H9 (cell line): ENCODE measurements at regions not wholly inside any gene's neighbourhood (a gene's known extent, or its start where the extent isn't known, plus 50 kb on each side); places are given as distances from the start of the nearest gene placed in this dataset.

ENCODE experiments used
- DNase-seq: peaks from one replicate; pipeline ENCODE4 v3.0.0-alpha.2; 2017
- H2AFZ ChIP-seq: one replicate; pipeline ENCODE4 v1.6.1; 2013; ENCODE audit warnings: mild to moderate bottlenecking, low read length, control low read depth, moderate library complexity
- H2AK5ac ChIP-seq: 2 replicates; pipeline ENCODE4 v1.6.1; 2013; ENCODE audit warnings: low read length, control low read depth, mixed read lengths; ENCODE audit not compliant: insufficient read length
- H2BK120ac ChIP-seq: one replicate; pipeline ENCODE4 v1.6.1; 2013; ENCODE audit warnings: low read depth, mild to moderate bottlenecking, low read length, control low read depth, inconsistent platforms; ENCODE audit not compliant: poor library complexity, severe bottlenecking
- H2BK12ac ChIP-seq: 2 replicates; pipeline ENCODE4 v1.6.1; 2013; ENCODE audit warnings: low read length, control low read depth, mixed read lengths, low read depth; ENCODE audit not compliant: insufficient read length
- H2BK15ac ChIP-seq: 2 replicates; pipeline ENCODE4 v1.6.1; 2013; ENCODE audit warnings: low read depth, low read length, control low read depth
- H2BK20ac ChIP-seq: one replicate; pipeline ENCODE4 v1.6.1; 2013; ENCODE audit warnings: low read depth, mild to moderate bottlenecking, low read length, control low read depth, inconsistent platforms; ENCODE audit not compliant: poor library complexity, severe bottlenecking
- H2BK5ac ChIP-seq: 2 replicates; pipeline ENCODE4 v1.6.1; 2013; ENCODE audit warnings: low read length, control low read depth, mixed read lengths; ENCODE audit not compliant: insufficient read length
- H3K14ac ChIP-seq: 2 replicates; pipeline ENCODE4 v1.6.1; 2013; ENCODE audit warnings: low read length, control low read depth; ENCODE audit not compliant: insufficient read depth
- H3K18ac ChIP-seq: 2 replicates; pipeline ENCODE4 v1.6.1; 2013; ENCODE audit warnings: low read depth, mild to moderate bottlenecking, mixed read lengths, low read length, control low read depth; ENCODE audit not compliant: insufficient read length
- H3K23ac ChIP-seq: 2 replicates; pipeline ENCODE4 v1.6.1; 2013; ENCODE audit warnings: low read length, control low read depth, mixed read lengths, low read depth; ENCODE audit not compliant: insufficient read length
- H3K23me2 ChIP-seq: 2 replicates; pipeline ENCODE4 v1.6.1; 2013; ENCODE audit warnings: low read depth, mild to moderate bottlenecking, mixed read lengths, low read length, control low read depth; ENCODE audit not compliant: insufficient read length, poor library complexity, severe bottlenecking
- H3K27ac ChIP-seq: 2 replicates; pipeline ENCODE4 v1.5.1; 2013; ENCODE audit warnings: low read length, control low read depth, mixed read lengths, low read depth; ENCODE audit not compliant: insufficient read length
- H3K27me3 ChIP-seq: 2 replicates; pipeline ENCODE4 v1.6.1; 2013; ENCODE audit warnings: low read length, control low read depth, inconsistent platforms; ENCODE audit not compliant: insufficient read depth
- H3K4ac ChIP-seq: 2 replicates; pipeline ENCODE4 v1.6.1; 2013; ENCODE audit warnings: low read depth, mild to moderate bottlenecking, control low read depth, inconsistent platforms, low read length, moderate library complexity
- H3K4me1 ChIP-seq: 2 replicates; pipeline ENCODE4 v1.6.1; 2013; ENCODE audit warnings: low read length, control low read depth, inconsistent platforms; ENCODE audit not compliant: insufficient read depth
- H3K4me2 ChIP-seq: 2 replicates; pipeline ENCODE4 v1.6.1; 2013; ENCODE audit warnings: low read length, control low read depth, mixed read lengths; ENCODE audit not compliant: insufficient read length, insufficient read depth
- H3K56ac ChIP-seq: 2 replicates; pipeline ENCODE4 v1.6.1; 2013; ENCODE audit warnings: low read depth, mild to moderate bottlenecking, mixed read lengths, low read length, control low read depth; ENCODE audit not compliant: insufficient read length
- H3K79me1 ChIP-seq: 2 replicates; pipeline ENCODE4 v1.6.1; 2013; ENCODE audit warnings: low read depth, mild to moderate bottlenecking, moderate library complexity, low read length, control low read depth, inconsistent platforms; ENCODE audit not compliant: insufficient read depth, poor library complexity, severe bottlenecking
- H3K79me2 ChIP-seq: 2 replicates; pipeline ENCODE4 v1.6.1; 2013; ENCODE audit warnings: low read length, control low read depth, inconsistent platforms; ENCODE audit not compliant: insufficient read depth
- H3K9ac ChIP-seq: 2 replicates; pipeline ENCODE4 v1.6.1; 2013; ENCODE audit warnings: low read length, control low read depth, mixed read lengths; ENCODE audit not compliant: insufficient read length; ENCODE audit errors: extremely low read depth
- H3K9me3 ChIP-seq: one replicate; pipeline ENCODE4 v1.6.1; 2013; ENCODE audit warnings: low read depth, low read length, inconsistent platforms; ENCODE audit not compliant: control insufficient read depth
- H3T11ph ChIP-seq: one replicate; pipeline ENCODE4 v1.6.1; 2013; ENCODE audit warnings: mild to moderate bottlenecking, low read length, control low read depth, inconsistent platforms
- H4K20me1 ChIP-seq: one replicate; pipeline ENCODE4 v1.6.1; 2013; ENCODE audit not compliant: control insufficient read depth, insufficient read length, insufficient read depth
- H4K5ac ChIP-seq: 2 replicates; pipeline ENCODE4 v1.6.1; 2013; ENCODE audit warnings: low read depth, mild to moderate bottlenecking, mixed read lengths, low read length, control low read depth; ENCODE audit not compliant: insufficient read length
- H4K8ac ChIP-seq: replicated peaks from 2 replicates; pipeline ENCODE4 v1.6.1; 2013; ENCODE audit warnings: low read length, control low read depth, mixed read lengths, low read depth; ENCODE audit not compliant: insufficient read length
- H4K91ac ChIP-seq: 2 replicates; pipeline ENCODE4 v1.6.1; 2013; ENCODE audit warnings: low read depth, mild to moderate bottlenecking, moderate library complexity, mixed read lengths, low read length, control low read depth; ENCODE audit not compliant: insufficient read length
- H3K27ac Mint-ChIP-seq, 3 experiments: 2 replicates in 2 of 3; 3 replicates in 1 of 3; pipeline ENCODE4 v1.8.0; 2020 to 2021; ENCODE audit warnings: mixed read lengths in 3 of 3, mild to moderate bottlenecking in 1 of 3, moderate library complexity in 1 of 3
- H3K27me3 Mint-ChIP-seq: 2 replicates; pipeline ENCODE4 v1.8.0; 2021; ENCODE audit warnings: low read depth, mild to moderate bottlenecking, moderate library complexity, mixed read lengths
- H3K36me3 Mint-ChIP-seq, 3 experiments: 2 replicates in 2 of 3; 3 replicates in 1 of 3; pipeline ENCODE4 v1.8.0; 2020 to 2021; ENCODE audit warnings: low read depth in 3 of 3, mixed read lengths in 3 of 3; ENCODE audit not compliant: insufficient read depth in 1 of 3
- H3K4me1 Mint-ChIP-seq, 2 experiments: 2 replicates each; pipeline ENCODE4 v1.8.0; 2020; ENCODE audit warnings: mixed read lengths in 2 of 2
- H3K4me3 Mint-ChIP-seq, 2 experiments: 2 replicates in 1 of 2; 3 replicates in 1 of 2; pipeline ENCODE4 v1.8.0; 2020 to 2021; ENCODE audit warnings: mild to moderate bottlenecking in 2 of 2, mixed read lengths in 2 of 2, moderate library complexity in 1 of 2
- H3K9me3 Mint-ChIP-seq, 2 experiments: 2 replicates in 1 of 2; 3 replicates in 1 of 2; pipeline ENCODE4 v1.8.0; 2020; ENCODE audit warnings: mild to moderate bottlenecking in 2 of 2, mixed read lengths in 2 of 2, moderate library complexity in 1 of 2
- CTCF ChIP-seq: fragments of 200-600 bp; sonication (generic); conservative IDR thresholded peaks from 3 replicates; pipeline ENCODE4 v1.8.0; 2021; ENCODE audit warnings: antibody characterized with exemption, mild to moderate bottlenecking
- WGBS: extraction: QIAGEN DNeasy Blood & Tissue Kit; methylation state at CpG from one replicate; pipeline ENCODE4 v1.1.7; 2013; ENCODE audit warnings: missing lambda C conversion rate, low lambda C conversion rate, mixed read lengths; ENCODE audit not compliant: insufficient read length; ENCODE audit errors: extremely low coverage; 5-methylcytosine and 5-hydroxymethylcytosine counted together

GRCh38 chr3:159803459-159803858 is 185.2 kb upstream of the IL12A start:
- no peak overlapping the region for H3K4me3 Mint-ChIP-seq
- Histone ChIP-seq H3K27ac (no peak overlapping the region), H3K23ac (no peak overlapping the region), H2BK20ac (no peak overlapping the region), H2AK5ac (no peak overlapping the region), H2BK12ac (no peak overlapping the region), H3K4me2 (no peak overlapping the region), H4K91ac (no peak overlapping the region), H3K4me1 (no peaks in the 10 kb centered on the region), H3T11ph (no peak overlapping the region), H3K79me1 (no peaks in the 10 kb centered on the region), H3K79me2 (no peaks in the 10 kb centered on the region), H3K56ac (no peak overlapping the region), H3K14ac (no peak overlapping the region), H3K4ac (no peak overlapping the region), H2AFZ (no peak overlapping the region), H3K9me3 (no peaks in the 10 kb centered on the region), H2BK15ac (no peak overlapping the region), H2BK5ac (no peak overlapping the region), H3K23me2 (no peaks in the 10 kb centered on the region), H4K5ac (no peak overlapping the region), H3K9ac (no peak overlapping the region), H2BK120ac (no peak overlapping the region), H3K18ac (no peak overlapping the region), H4K8ac (no peak overlapping the region), H3K27me3 (peaks cover 15% of the 10 kb centered on the region), H4K20me1 (no peaks in the 10 kb centered on the region)
- peaks cover 34% of the 10 kb centered on the region for H3K27me3 Mint-ChIP-seq
- TF ChIP-seq CTCF = no peak
- no peak overlapping the region for H3K27ac Mint-ChIP-seq
- no peak for DNase-seq
- no peaks in the 10 kb centered on the region for H3K9me3 Mint-ChIP-seq
- H3K36me3 Mint-ChIP-seq = no peaks in the 10 kb centered on the region
- peaks cover 6 to 13% of the 10 kb centered on the region in 2 experiments for H3K4me1 Mint-ChIP-seq
- no CpG with 5 or more reads among the region's 3 CpGs for WGBS
